ENCODE measurements at regions not wholly inside any gene's neighbourhood (a gene's known extent, or its start where the extent isn't known, plus 50 kb on each side); places are given as distances from the start of the nearest gene placed in this dataset.

DNA sequence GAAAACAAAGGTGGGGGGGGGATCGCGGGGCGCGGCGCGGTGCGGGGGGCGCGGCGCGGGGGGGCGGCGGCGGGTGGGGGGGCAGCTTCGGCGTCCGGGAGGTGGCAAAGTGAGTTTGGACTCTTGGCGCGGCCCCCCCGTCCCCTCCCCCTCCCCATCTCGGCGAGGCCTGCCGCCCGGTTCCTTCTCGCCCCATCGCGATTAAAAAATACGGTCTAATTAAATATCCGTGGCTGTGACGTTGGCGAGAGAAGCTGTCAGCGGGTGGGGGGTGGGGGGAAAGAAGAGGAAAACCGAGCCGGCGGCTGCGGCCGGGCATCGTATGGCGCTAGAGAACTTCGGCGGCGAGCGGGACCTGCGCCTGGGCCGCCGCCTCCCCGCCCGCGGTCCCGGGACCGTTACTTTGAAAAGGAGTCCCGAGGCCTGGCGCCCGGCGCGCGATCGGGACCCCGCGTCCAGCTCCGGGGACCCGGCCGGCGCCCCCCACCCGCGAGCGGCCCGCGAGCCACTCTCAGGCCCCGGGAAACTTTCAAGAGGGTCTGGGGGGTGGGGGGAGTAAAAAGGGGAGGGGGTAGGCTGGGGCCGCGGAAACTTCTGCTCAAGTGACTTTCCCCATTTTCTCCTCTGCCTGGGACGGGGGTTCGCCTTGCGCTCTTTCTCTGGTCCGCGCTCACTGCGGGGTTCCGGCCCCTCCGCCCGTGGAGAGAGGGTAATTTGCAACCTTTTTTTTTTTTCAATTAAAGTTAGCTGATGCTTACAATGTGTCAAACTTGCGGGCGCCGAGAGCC lies 146.3 kb upstream of the ZNF536 start:
- peaks cover 47% of the 10 kb centered on the region for H3K4me1 Mint-ChIP-seq
- no peak for DNase-seq (ENCODE audit: low spot score in 2 of 2, unreplicated experiment in 2 of 2)
- H3K4me3 Mint-ChIP-seq: peak overlapping the region; percentile 81
- no peaks in the 10 kb centered on the region for H3K9me3 Mint-ChIP-seq
- H3K27me3 Mint-ChIP-seq (ENCODE audit: low read depth): peaks cover 82% of the 10 kb centered on the region
- no peaks in the 10 kb centered on the region for H3K36me3 Mint-ChIP-seq
- TF ChIP-seq, protein P1, sequence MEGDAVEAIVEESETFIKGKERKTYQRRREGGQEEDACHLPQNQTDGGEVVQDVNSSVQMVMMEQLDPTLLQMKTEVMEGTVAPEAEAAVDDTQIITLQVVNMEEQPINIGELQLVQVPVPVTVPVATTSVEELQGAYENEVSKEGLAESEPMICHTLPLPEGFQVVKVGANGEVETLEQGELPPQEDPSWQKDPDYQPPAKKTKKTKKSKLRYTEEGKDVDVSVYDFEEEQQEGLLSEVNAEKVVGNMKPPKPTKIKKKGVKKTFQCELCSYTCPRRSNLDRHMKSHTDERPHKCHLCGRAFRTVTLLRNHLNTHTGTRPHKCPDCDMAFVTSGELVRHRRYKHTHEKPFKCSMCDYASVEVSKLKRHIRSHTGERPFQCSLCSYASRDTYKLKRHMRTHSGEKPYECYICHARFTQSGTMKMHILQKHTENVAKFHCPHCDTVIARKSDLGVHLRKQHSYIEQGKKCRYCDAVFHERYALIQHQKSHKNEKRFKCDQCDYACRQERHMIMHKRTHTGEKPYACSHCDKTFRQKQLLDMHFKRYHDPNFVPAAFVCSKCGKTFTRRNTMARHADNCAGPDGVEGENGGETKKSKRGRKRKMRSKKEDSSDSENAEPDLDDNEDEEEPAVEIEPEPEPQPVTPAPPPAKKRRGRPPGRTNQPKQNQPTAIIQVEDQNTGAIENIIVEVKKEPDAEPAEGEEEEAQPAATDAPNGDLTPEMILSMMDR (IDR thresholded peaks at IDR 0.05; ENCODE audit: unreplicated experiment): no peak
- H3K27ac Mint-ChIP-seq: no peak overlapping the region

DNA sequence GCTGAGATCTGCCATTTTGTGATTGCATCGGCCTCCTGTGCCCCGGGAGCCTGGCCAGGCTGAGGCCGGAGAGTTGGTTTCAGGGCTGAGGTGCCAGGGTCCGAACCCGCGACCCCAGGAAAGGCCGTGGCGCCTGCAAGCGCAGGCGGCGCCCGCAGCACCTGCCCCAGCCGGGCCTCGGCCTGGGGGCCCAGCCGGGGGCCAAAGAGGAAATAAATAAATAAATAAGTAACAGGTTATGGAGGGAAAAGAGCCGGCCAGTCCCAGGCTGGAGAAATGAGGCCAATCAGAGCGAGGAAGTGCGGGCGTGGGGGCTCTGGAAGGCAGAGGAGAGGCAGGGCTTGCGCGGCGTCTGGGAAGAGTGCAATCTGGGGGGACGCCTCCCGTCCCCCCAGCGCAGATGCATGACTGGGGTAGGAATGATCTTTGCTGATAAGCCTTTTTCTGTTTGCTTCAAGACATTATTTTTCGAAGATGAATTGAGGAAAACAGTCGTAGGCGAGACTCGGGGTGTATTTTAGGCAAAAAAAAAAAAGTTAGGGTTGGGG lies 145.6 kb upstream of the ZNF536 start:
- TF ChIP-seq, protein P1 (IDR thresholded peaks at IDR 0.05; ENCODE audit: unreplicated experiment): no peak
- peaks cover 83% of the 10 kb centered on the region for H3K27me3 Mint-ChIP-seq (ENCODE audit: low read depth)
- peaks cover 47% of the 10 kb centered on the region for H3K4me1 Mint-ChIP-seq
- H3K4me3 Mint-ChIP-seq: peak overlapping the region; percentile 81
- peak overlapping the region; percentile 44 for H3K27ac Mint-ChIP-seq
- H3K36me3 Mint-ChIP-seq: no peaks in the 10 kb centered on the region
- H3K9me3 Mint-ChIP-seq: no peaks in the 10 kb centered on the region
- DNase-seq (ENCODE audit: low spot score in 2 of 2, unreplicated experiment in 2 of 2): no peak

DNA sequence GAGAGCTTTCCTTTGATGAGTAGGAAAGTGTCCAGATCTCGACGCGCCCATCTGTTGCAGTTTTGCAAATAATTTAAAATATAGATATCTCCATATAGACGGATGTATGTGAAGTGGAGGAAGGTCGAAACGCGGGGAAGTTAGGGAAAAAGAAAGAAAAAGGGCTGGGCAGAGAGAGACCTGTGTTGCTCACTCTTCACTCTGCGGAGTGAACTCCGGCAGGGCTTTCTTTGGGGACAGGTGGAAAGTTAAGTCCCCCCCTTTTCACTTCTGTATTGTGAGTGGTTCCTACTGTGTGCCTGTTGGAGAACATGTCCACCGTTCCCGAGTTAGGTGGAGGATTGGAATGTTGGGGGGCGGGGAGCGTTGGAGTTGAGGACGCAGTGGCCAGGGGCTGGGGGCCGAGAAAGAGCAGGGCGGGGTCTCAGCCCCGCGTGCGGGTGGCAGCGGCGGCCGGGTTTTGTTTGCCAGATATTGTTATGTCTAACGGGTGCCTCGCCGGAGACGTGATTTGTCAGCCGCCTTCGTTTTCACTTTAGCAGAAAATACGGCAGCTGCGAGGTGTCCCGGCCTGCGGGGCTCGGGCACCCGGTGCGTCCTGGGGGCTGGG lies 145.1 kb upstream of the ZNF536 start:
- DNase-seq (ENCODE audit: low spot score in 2 of 2, unreplicated experiment in 2 of 2): peak in 1 of 2 experiments; percentile 49
- H3K4me1 Mint-ChIP-seq: peaks cover 47% of the 10 kb centered on the region
- TF ChIP-seq, protein P1 (IDR thresholded peaks at IDR 0.05; ENCODE audit: unreplicated experiment): no peak
- H3K27ac Mint-ChIP-seq: peak overlapping the region; percentile 44
- peak overlapping the region; percentile 81 for H3K4me3 Mint-ChIP-seq
- H3K27me3 Mint-ChIP-seq (ENCODE audit: low read depth): peaks cover 83% of the 10 kb centered on the region
- H3K9me3 Mint-ChIP-seq: no peaks in the 10 kb centered on the region
- H3K36me3 Mint-ChIP-seq: no peaks in the 10 kb centered on the region

DNA sequence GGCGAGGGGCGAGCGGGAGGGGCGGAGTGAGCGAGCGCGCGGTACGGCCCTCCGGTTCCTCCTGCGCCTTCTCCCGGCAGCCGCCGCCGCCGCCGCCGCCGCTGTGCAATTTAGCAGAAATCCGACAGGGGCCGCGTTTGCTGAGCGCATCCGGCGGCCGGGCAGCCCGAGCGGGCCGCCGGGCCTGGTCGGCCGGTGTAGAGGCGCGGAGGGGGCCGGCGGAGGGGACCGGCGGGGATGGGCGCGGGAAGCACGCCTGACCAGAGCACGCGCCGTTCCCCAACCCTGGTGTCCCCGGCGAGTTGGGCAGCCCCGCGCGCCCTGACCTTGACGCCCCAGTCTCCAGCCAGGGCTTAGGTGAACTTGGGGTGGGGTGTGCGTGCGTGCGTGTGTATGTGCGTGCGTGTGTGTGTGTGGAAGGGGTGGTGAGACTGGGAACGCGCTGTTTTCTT lies 144.5 kb upstream of the ZNF536 start:
- Mint-ChIP-seq H3K4me1 (peaks cover 47% of the 10 kb centered on the region), H3K27ac (no peak overlapping the region), H3K9me3 (no peaks in the 10 kb centered on the region), H3K27me3 (ENCODE audit: low read depth) (peaks cover 88% of the 10 kb centered on the region), H3K36me3 (no peaks in the 10 kb centered on the region), H3K4me3 (peak overlapping the region; percentile 76)
- TF ChIP-seq, protein P1 (IDR thresholded peaks at IDR 0.05; ENCODE audit: unreplicated experiment): peak; percentile 75
- DNase-seq (ENCODE audit: low spot score in 2 of 2, unreplicated experiment in 2 of 2): peak; percentile 65 to 84

DNA sequence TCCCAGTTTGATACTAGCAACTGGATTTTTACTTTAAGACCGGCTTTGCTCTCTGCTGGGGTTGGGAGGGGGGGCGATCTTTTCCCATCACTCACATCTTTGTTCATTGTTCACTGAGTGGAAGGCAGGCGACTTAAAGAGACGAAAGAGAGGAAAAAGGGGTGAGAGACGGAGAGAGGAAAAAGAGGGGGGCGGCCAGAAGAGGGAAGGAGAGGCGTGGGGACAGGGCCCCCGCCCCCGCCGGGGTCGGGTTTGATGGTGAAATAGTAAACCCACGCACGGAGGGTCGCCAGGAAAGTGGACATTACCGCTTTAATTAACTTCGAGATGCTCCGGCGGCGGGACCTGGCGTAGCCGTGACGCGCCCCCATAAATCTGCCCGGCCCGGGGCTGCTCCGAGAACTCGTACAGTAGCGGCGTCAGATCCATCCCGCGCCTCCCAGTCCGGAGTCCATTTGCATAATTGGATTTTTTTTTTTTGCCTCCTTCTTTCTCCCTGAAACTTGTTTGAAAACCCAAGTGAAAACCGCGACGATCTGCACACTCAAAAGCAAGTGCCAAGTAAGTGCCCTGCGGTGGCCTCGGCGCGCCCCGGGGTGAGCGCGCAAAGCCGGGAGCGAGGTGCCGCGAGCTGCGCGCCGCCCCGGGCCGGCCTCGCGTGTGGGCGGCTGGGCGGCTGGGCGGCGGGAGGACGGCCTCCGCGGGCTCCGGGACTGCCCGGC lies 143.9 kb upstream of the ZNF536 start:
- Mint-ChIP-seq H3K4me3 (peak overlapping the region; percentile 76), H3K27ac (no peak overlapping the region), H3K9me3 (no peaks in the 10 kb centered on the region), H3K36me3 (no peaks in the 10 kb centered on the region), H3K4me1 (peaks cover 43% of the 10 kb centered on the region), H3K27me3 (ENCODE audit: low read depth) (peaks cover 89% of the 10 kb centered on the region)
- DNase-seq (ENCODE audit: low spot score in 2 of 2, unreplicated experiment in 2 of 2): peak in 1 of 2 experiments; percentile 52
- TF ChIP-seq, protein P1 (IDR thresholded peaks at IDR 0.05; ENCODE audit: unreplicated experiment): no peak

All from mesothelial cell of epicardium (in vitro differentiated cells).